GM12874 (cell line): ENCODE measurements at regions not wholly inside any gene's neighbourhood (a gene's known extent, or its start where the extent isn't known, plus 50 kb on each side); places are given as distances from the start of the nearest gene placed in this dataset.

Source experiments
- CTCF ChIP-seq: IDR thresholded peaks from 2 replicates; pipeline ENCODE4 v1.5.1; 2011; ENCODE audit warnings: low read depth, mild to moderate bottlenecking, control low read depth, low read length, moderate library complexity; ENCODE audit not compliant: insufficient read depth

GRCh38 chr3:84277562-84278224 lies 681.1 kb upstream of the CADM2 start:
- no peak for TF ChIP-seq CTCF

- no peak for TF ChIP-seq CTCF
Observed at GRCh38 chr3:84292128-84292527, 666.7 kb upstream of the CADM2 start.

- no peak for TF ChIP-seq CTCF
Observed at GRCh38 chr3:84299329-84299728, 659.5 kb upstream of the CADM2 start.

- no peak for TF ChIP-seq CTCF
Observed at GRCh38 chr3:84304214-84304613, 654.6 kb upstream of the CADM2 start.

GRCh38 chr3:84307339-84307738 lies 651.5 kb upstream of the CADM2 start:
- TF ChIP-seq CTCF = no peak

- no peak for TF ChIP-seq CTCF
Observed at GRCh38 chr3:84308379-84308778, 650.4 kb upstream of the CADM2 start.

GRCh38 chr3:84318273-84318809 lies 640.4 kb upstream of the CADM2 start:
- TF ChIP-seq CTCF = no peak
